Midbrain (tissue), 1 donor: ENCODE measurements at regions not wholly inside any gene's neighbourhood (a gene's known extent, or its start where the extent isn't known, plus 50 kb on each side); places are given as distances from the start of the nearest gene placed in this dataset.

Source experiments
- DNase-seq: peaks from one replicate; lab custom pipeline; 2025; lab: John Stamatoyannopoulos, UW

DNA sequence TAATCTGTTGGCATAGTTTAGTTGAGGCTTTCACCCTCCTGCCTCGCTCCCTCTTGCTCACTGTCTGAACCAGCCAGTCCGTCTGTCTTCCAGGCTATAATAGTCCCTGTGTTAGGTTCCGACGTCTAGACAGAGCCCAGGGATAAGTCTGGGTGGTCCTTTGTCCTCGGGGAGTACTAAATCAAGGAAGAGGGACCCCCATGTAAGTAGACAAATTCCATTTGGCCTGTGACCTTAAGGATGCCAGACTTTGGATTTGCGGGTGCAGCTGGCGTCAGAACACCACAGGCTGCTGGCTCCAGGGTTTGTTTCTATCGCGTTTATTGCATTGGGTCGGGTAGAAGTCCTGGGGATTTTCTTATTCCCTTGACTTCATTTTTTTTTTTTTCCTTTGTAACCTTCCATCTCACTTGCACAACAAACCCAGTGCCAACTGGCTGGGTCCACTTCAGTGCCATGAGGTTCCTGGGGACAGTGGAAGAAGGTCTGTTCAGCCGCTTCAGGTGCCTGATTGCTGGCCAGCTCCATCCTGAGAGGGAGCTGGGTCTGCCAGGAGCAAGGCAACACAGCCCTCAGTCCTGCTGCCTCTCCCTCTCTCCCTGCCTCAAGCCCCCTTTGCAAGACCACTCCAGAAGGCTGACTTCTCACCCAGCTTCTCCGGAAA is 95.4 kb upstream of the KLHL25 start:
- DNase-seq, result no peak

DNA sequence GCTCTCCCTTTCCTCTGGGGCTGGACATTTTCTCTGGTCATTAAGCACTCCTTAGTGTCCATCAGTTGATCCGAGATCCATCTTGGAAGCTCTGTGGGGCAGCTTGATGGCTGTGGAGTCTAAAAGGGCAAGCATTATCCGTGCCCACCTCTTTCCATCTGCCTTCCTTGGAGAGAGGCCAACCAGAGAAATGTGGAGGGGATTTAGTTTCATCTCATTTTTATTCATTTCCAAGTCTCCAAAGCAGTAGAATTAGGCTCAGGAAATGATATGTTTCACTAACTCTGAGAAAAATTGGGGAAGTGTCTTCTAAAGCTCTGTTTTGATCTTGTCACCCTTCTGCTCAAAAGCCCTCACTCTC is 95.9 kb upstream of the KLHL25 start:
- DNase-seq, result no peak

DNA sequence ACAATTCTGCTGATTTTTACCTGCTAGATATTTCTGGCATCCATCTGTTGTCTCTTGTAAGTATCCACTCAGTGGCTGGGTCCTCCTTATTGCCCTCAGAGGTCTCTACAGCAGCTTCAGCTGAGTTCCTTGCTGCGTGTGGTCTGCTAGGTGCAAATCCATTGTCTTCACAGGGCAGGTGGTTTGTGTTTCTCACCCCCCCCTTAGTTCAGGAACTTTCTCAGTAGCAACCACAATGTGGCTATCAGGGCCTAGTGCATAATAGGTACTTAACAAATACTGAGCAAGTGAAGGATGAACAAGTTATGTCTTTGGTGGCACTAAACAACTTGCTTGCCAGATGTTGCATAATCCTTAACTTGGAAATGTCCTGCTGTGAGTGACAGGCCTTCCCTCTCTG is 96.7 kb upstream of the KLHL25 start:
- no peak for DNase-seq

DNA sequence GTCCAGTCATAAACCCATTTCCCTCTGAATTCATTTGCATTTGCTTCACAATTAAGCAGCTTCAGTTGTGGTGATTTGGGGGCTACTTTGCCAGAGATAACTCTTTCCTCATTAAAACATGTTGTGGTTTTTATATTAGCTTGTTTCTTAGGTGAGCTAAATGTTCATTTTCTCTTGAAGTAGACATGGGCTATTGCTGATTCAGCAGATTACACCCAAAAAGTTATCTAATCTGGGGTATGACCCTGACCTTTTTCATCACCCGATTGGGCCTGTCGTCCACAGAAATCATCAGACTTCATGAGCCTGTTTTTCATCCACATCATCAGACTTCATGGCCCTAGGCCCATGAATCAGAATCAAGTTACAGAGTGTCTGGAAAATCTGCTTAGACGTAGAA is 97.5 kb upstream of the KLHL25 start:
- no peak for DNase-seq

DNA sequence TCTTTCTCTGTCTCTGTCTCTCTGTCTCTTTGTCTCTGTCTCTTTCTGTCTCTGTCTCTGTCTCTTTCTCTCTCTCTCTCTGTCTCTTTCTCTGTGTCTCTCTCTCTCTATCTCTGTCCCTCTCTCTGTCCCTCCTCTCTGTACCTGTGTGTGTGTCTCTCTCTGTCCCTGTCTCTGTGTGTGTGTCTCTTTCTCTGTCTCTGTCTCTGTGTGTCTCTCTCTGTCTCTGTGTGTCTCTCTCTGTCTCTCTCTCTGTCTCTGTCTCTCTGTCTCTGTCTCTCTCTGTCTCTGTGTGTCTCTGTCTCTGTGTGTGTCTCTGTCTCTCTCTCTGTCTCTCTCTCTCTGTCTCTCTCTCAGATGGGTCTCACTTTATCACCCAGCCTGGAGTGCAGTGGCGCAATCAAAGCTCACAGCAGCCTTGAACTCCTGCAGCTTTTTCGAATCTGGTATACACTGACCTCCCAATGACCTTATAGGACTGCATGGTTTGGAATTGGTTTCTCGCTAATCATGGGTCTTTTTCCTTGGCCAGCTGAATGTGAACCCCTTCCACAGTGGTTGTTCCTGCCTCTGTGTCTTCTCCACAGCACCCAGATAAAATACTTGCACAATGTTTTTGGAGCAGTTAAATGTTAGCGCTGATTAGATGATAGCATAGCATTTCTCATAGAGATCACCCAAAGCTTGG is 102.6 kb upstream of the KLHL25 start:
- DNase-seq, result no peak

DNA sequence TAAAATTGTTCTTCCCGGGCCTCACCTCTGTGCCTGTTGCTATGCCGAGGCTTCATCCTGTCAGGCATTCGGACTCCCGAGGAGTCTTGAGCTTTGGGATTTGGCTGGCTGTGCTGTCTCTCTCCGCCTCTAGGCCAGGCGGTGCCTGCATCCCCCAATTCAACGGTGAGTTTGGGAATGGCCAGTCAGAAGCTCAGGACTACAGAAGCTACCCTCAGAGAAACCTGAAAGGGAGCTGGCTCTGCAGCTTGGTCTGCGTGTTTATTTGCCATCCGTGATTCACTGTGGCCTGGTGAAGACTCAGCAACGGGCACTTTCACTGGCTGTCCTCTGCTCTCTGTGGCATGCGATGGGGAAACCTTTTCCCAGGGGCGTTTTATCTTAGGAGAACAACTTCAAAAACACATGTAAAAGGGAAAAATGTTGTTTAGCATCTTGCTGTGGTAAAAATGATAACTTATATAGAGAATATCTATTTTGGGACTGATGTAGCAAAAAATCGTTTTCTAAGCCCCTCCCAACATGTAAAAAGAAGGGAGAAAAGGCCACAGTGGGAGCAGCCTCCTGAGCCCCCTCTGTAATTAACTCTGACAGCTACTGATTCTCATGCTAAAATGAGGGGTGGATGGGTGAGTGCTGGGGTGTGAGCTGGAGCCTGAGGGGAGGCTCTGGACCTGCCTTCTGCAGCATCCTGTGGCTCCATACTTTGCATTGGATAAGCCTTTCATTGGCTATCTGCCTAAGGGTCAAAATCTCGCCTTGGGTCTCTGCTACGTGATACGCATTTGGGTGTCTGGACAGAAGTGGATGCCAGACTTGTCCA is 103.4 kb upstream of the KLHL25 start:
- DNase-seq, result no peak

DNA sequence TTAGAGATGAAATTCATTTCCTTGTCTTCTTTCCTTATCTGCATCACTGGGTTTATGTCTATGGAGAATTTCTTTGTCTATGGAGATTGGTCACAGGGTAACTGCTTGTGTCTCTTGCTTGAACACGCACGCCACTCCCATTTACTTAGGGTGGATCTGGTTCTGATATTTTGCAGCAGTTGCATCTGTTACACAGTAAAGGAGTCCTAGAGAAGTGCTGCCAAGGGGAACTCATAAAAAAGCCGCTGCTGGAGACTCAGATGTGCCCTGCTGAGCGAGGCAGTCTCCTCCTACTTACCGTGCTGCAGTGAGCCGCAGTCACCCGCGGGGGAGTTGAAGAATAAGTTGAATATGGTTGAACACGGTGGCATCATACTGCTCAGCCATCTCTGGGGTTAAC is 105.2 kb upstream of the KLHL25 start:
- no peak for DNase-seq

DNA sequence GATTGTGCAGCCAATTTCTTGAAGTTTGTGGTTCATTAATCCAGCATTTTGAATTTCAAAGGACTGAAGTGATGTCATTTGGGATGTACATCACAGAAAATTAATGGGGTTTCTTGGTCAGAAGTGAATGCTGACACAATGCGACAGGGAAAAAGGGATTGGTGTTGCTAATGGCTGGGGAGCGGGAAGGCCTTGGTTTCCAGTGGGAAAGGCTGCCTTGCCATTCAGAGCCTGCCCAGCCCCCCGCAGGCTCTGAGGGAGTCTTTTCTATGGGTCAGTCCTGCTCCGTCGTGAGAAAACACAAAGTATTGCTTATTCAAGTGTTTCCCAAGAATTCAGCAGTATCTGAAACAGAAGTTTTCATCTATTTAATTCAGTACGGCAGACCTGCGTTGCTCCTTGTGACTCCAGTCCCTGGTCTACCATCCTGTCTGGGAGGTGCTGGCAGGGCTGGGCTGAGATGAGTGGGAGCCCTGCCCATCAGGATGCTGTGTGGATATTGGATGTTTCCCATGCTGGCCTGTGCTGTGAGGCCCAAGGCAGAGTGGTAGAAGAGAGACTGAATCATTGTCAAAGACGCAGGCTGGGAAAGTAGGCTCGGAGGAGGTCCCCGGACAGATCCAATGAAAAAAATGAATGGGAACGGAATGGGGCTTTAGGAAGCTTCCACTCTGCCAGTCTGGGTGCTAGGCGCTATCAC is 111.2 kb upstream of the KLHL25 start:
- no peak for DNase-seq

DNA sequence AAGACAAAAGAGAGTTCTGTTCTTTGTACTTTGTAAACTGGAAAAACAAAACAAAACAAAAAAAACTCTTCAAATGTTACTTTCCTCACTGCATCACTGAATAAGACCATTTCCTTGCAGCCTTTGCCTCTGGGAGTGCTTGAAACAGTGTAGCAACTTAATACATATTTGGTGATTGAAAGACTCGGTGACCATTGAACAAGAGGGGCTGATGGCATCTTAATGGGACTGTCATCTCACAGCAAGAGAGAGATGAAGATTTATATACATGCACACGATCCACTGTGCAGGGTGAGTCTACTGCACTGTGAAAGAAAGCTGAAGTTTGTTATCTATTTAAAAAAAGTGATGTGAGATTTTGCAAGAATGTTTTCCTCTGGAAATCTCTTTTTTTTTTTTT is 111.9 kb upstream of the KLHL25 start:
- no peak for DNase-seq

DNA sequence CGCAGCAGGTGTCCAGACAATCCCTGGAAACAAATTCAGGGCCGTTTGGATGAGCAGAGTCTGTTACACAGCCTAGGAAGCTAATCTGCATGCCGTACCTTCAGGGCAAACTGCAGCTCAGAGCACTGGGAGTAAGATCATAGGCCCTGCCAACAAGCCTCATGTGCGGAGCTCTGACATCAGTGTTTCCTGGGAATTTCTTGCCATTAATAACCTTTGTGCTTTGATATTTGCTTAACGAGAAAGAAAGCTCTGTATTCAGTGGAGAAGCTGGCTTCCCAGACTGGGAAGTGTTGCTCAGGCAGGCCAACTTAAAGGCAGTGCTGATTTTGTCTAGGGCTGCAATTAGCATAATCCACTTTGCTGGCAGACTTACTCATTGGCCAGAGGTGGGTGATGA is 116.1 kb upstream of the KLHL25 start:
- no peak for DNase-seq

DNA sequence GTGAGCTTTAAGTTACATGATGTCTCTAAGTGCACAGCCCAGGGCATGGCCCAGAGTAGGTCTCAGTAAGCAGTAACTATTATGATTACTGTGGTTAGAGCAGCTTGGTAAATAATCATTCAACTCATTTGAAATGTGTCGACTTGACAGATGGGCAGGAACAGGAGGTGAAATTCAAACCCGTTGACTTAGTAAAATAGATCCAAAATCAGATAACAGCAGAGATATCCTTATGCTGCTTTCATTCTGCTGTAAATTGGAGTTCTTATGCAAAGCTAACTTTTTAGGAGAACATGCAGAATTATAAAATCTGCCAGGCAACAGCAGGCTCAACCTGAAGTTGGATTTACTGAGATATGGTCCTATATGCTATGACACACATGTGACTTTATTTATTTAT is 118.7 kb upstream of the KLHL25 start:
- no peak for DNase-seq

DNA sequence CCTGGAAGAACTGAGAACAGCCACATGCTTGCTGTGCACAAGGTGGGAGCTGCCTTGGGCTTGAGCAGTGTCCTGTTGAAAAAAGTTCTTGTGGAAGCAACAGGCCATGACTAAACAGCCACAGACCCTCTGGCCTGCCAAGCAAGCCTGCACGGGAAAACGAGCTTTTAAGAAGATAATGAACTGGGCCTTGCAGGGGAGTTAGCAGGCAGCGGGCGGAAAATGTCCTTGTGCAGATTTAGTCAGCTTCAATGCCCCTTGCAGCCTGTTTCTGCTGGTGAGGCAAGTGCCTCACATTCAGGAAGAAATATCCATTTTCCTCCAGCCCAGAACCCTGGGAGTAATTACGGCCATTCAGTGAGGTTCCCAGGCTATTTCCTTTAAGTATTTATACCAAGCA is 126.2 kb upstream of the KLHL25 start:
- DNase-seq, result no peak

DNA sequence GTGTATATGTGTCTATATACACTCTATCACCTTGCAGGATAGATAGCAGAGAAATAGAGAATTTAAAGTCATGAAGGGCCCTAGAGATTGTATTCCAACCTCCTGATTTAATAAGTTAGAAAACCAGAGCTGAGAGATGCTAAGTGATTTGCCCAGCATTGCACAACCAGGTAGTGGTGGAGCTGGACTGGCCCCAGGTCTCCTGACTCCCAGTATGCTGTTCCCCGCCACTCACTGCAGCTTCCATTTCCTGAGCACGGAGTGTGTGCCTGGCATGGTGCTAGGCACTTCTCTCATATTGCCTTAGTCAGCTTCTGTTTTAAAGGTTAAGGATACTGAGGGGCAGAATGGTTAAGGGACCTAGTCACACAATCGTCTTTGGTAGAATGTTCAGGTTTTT is 129.4 kb upstream of the KLHL25 start:
- no peak for DNase-seq

DNA sequence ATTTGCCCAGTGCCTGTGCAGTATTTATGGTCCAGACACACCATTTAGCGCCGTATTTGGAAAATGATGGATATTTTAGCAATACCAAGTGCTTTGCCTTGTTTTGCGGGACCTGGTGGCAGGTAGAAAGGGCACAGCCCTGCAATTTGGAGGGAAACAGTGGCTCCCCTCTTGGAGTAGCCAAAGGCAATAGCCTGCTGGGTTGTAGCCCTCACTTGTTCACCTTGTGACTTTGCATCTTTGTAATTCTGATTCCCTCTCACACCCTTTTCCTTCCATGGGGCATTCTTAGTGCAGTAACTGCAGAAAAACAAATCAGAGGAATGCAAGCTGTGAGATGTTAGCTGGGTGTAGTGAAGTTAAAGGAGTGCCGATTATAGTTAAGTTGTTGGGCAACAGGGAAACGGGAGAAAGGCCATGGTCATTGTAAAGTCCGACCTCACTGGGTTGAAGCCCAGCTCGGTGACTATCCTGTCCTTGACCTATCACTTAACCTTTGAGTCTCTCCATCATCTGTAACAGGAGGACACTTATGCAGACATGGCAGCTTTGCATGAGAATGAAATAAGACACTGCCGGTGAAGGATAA is 131.0 kb upstream of the KLHL25 start:
- no peak for DNase-seq

DNA sequence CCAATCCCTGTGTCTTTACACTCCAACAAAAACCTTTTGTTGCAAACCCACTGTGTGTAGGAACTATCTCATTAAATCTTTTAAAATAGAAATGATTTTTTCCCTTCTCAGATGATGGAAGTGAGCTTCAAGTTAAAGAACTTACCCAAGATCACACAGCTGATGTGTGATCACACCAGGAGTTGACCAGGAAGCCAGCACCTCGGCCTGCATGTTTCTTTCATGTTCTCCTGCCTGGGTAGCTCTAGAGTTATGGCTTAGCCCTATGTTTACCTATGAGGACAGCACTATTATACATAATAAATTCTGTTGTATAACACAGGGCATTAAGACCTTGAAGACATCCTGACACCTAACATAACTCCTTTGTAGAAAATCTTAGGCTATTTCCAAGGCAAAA is 132.1 kb upstream of the KLHL25 start:
- no peak for DNase-seq

DNA sequence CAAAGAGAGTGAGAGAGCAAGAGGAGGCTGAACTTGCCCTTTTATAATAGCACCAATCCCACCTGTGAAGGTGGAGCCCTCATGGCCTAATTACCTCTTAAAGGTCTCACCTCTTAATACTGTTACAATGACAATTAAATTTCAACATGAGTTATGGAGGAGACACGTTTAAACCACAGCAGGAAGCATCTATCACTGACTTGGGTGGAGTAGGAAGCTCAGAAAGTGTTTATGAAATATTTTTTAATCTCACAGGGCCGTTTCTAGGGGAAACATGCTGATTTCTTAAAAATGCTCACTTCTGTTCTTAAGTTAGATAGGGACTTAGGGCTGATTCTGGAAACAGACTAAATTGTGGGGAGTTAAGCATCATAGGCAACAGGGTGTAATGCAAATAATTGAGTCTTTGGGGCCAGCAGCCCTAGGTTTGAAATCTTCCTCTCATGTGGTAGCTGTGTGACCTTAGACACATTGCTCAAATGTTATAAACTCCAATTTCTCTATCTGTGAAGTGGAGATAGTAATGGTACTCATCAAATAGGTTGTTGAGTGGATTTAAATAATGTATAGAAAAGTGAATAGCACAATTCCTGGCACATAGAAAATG is 133.3 kb upstream of the KLHL25 start:
- DNase-seq, result no peak

DNA sequence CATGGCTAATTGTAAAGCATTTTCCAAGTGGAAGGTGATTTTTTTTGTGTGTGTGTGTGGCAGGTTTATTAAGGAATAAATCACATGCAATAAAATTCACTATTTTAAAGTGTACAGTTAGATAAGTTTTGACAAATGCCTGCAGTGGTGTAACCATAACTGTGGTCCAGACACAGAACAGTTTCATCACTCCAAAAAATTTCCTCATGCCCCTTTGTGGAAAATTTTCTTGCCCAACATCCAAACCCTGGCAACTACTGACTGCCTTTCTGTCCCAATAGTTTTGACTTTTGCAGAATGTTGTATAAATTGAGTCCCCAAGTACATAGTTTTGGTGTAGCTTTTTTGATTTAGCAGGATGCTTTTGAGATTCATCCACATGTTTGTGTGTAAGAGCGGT is 135.1 kb upstream of the KLHL25 start:
- DNase-seq, result no peak

DNA sequence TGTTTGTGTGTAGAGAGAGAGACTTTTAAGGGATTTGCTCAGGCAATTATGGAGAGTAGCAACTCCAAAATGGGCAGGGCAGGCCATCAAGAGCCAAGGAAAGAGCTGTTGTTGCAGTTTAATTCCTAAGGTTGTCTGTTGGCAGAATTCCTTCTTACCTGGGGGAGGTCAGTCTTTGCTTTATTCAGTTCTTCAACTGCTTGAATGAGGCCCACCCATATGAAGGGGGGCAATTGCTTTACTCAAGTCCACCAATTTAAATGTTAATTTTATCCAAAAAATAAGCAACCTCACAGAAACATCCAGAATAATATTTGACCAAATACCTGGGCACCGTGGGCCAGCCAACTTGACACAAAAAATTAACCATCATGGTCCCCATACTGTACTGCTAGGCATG is 137.7 kb upstream of the KLHL25 start:
- DNase-seq, result no peak

DNA sequence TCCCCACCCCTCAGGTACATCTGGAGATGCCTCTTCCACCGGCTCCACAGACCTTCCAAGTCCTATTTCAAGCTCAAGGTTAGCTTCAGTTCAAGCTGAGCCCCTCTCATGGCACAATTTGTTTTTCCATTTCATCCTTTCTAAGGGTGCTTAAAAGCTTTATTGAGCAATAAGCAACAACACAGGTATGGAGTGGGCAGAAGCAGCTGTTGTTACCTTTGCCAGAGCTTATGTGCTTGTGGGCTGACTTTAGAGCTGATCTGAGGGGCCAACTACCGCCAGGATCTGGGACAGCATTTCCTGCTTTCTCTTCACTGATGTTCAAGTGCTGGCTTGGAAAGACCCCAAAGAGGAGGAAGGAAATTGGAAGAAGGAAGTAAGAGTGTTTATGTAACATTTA is 140.0 kb upstream of the KLHL25 start:
- DNase-seq, result no peak

DNA sequence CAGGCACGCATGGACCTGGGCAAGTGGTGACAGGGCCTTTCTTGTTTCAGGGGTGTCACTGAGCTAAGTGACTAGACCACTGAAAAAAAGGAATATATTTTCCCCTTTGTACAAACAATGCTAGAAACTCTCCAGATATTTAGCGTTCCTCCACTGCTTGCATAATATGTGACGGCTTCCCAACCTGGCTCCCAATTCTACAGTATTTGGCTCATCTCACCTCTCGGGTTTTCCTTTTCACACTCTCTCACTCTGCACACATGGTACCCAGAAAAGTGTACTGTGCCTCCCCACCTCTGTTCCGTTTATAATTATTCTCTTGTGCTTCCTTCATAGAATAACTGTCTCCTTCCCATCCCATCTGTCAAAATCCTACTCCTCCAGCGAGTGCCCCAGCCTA is 140.5 kb upstream of the KLHL25 start:
- no peak for DNase-seq

DNA sequence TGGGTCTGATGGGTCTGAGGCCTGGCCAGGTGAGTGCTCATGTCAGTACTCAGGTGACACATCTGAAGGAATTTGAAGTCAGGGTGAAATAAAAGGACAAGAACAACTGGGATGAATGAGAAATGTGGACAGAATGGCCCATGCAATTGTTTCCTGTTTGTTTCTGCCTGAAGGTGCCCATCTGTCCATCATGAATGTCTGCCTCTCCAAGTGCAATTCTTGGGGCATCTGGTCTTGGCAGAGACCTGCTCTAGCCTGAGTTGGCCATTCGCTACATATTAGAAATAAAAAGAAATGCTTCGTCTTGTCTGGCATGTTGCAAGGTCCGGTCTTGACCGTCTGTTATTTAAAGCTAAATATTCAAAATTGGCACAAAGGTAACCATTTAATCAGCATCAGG is 142.0 kb upstream of the AGBL1 start:
- no peak for DNase-seq
